GM19452 (cell line): ENCODE measurements at regions not wholly inside any gene's neighbourhood (a gene's known extent, or its start where the extent isn't known, plus 50 kb on each side); places are given as distances from the start of the nearest gene placed in this dataset.
"Not testable (repeated sequence)": the region's sequence is repeated elsewhere in the genome, so short reads cannot be mapped to it uniquely, and the experiment has no call there.

ENCODE experiments used
- ATAC-seq: cut with Tn5 transposase; IDR thresholded peaks from one replicate; pipeline ENCODE4 v1.9.1; 2021; ENCODE audit not compliant: unreplicated experiment

DNA sequence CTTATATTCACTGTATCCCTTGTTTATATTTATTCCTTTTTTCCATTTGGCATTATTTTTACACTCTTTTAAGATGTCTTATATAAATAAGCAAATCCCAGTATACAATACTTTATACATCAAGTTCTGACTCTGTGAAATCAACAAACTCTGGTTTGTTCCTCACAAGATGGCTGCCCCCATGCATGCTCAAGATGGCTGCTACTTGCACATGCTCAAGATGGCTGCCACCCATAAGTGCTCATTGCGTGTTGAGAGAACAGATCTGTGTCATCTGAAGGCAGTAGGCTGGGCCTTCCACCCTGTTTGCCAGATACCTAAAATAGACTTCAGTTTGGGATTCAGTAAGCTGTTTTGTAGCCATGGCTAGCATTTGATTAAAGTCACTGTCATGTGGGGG is 666.2 kb downstream of the TYW1 start:
- ATAC-seq = no peak

DNA sequence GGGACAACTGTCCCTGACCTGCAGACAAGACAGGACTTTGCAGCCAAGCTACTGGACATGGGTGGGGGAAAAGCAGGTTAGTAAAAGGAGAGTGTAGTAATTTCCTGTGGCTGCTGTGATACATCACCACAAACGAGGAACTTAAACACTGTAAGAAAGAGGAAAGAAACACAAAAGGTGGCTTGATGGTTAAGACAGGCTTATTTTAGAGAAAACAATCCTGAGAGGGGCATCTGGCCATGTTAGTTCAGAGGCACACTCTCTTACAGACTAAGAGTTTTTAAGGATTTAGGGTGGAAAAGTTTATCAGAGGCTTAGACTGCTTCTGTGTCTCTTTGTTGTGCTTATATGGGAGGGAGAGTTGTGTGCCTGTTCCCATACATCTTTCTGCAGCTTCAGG is 667.0 kb downstream of the TYW1 start:
- ATAC-seq = no peak

DNA sequence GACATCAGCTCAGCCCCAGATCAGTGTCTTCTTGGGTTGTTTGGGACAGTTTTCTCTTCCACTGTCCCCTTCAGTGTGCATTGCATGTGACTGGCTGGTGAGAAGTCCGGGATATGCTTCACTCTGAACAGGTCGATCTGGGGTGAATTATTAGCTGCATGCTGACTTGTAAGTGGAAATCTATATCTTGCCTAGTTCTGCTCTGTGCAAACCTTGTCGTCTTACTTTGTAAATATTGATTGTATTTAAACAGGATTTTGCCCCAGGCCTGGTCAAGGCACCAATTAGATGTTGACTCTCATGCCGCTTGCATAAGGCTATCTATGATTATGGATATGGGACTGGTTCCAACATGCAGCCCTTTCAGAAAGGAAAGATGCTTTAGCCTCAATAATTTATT is 669.7 kb downstream of the TYW1 start:
- ATAC-seq = not testable (repeated sequence)

DNA sequence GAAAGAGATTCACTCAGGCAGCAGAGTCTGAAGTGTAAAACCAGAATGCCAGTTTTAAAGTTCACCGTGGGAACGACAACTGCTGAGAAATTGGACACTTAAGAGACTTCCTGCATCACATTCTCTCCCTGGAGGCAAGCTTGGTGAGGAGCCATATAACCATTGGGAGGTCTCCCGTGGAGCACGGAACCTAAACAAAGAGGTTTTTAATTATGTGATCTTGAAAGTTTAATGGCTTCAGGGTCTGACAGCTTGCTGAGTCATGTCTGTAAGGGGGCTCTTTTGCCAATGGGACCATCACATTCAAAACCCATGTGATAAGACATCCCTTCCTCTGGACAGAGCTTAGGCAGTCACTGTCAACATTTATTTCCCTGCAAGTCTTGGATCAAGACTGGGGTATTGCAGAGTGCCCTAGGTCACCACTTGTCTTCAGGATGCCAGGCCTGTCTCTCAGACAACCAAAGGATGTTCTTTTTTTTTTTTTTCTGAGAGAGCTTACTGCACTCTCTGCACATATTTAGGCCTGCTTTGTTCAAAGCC is 674.4 kb downstream of the TYW1 start:
- no peak for ATAC-seq

DNA sequence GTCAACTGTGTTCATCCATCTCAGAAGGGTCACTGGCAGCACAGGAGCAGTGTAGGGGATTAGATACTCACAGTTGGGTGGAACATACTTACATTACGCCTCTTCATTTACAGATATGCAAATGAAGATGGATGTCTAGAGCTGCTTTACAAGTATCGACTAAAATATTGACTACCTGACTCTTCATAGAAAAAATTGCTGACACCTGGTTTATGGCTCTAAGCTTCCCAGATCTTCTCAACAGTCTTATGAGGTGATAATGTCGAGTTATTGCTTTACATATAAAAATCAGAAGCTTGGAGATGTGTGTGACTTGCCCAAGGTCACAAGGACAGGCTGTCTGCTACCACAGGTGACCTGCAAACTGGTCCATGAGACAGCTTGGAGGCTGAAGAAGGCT is 677.2 kb downstream of the TYW1 start:
- no peak for ATAC-seq

DNA sequence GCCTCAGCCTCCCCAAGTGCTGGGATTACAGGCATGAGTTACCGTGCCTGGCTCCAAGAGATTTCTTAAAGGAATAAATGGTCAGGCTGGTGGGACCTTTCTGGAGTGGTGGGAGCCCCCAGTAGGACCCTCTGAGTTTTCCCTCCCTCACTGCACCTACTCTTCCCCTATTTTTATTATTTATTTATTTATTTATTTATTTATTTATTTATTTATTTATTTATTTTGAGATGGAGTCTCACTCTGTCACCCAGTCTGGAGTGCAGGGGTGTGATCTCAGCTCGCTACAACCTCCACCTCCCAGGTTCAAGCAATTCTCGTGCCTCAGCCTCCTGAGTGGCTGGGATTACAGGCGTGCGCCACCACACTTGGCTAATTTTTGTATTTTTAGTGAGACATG is 678.2 kb downstream of the TYW1 start:
- ATAC-seq = not testable (repeated sequence)

DNA sequence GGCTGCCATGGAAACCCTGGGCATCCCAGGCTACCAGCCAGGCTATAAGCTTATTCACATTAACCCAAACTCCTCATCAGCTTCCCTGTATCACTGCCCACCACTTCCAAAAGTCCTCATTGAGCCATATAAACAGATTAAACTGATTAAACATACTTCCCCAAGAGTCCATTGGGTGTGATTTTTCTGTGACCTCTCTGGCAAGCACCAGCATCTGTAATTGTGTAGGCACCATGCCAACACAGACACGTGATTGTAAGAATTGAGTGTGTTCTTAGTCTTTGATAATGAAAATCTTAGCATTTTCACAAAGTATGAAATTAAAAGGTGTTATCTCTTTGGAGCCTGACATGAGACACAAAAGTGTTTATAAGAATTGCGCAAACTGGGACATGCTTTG is 679.3 kb downstream of the TYW1 start:
- no peak for ATAC-seq

DNA sequence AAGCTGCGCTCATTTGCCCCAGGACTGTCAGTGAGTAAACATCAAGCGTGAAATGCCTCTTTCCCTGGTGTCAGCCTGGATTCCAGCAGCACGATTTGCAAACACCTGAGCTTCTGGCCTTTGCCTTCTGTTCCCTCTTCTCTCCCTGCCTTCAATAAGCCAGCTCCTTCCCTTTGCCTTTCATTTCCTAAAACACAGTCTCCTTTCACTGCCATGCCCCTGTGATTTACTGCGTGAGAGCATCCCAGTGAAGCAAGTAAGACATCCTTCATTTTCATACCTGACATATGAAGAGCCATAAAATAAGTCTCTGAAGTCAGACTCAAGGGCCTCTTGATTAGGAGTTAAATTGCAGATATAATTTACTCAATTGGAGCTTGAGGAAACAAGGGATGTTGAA is 681.8 kb downstream of the TYW1 start:
- ATAC-seq = no peak

DNA sequence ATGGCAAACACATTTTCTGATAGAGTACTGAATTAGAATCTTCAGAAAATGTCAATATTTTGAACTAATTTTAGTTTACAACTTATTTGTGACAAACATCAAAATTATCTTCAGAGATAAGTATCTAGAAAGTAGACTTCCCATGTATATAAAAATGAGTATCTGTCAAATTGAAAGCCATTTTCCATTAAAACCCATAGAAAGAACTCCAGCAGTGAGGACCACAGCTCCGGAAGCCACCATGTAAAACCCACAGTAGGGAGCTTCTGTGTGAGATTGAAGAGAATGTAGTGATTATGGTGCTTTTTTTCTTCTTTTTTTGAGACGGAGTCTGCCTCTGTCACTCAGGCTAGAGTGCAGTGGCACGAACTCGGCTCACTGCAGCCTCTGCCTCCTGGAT is 687.0 kb downstream of the TYW1 start:
- ATAC-seq = no peak

DNA sequence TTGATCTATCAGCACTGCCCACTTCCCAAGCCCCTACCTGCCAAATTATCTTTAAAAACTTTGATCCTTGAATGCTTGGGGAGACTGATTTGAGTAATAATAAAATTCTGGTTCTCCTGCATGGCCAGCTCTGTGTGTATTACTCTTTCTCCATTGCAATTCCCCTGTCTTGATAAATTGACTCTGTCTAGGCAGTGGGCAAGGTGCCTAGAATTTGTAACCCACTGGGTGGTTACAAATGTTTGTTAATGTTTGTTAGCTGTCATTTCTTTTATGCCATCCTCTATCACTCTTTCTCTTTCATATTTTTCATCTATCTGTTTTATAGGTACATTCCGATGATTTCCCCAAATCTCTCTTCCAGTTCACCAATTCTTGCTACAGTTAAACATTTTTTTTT is 694.1 kb downstream of the TYW1 start:
- no peak for ATAC-seq

DNA sequence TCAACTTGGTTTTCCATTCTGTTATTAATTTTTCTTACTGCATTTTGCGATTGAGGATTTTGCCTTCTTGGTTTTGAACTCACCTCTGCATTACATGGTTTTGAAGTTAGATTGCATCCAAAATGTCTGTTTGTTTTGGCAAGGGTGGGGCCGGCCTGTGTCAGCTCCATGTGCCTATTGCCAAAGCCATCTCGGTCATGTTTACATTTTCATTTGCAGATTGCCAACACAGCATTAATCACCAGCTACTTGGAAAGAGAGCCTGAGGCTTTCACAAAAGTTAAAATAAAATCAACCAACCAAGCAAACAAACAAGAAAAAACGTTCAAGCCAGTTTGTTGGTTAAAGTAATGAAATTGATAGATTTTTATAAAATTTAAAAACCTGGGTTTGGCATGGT is 695.8 kb downstream of the TYW1 start:
- no peak for ATAC-seq

DNA sequence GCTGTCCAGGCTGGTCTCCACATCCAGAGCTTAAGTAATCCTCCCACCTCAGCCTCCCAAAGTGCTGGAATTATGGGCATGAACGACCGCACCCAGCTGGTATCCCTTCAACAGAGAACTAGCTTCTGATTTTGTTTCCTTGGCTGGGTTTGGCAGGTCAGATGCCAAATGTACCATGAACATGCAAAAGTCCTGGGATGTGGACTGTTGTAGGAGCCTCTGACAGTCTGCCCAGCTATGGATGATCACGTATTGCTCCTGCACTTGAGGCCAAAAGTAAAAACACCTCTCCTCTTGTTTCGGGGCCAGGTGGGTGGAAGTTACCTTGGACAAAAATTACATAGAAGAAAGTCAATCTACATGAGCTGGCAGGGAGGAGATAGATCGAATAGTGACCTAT is 699.5 kb downstream of the TYW1 start:
- ATAC-seq = no peak

DNA sequence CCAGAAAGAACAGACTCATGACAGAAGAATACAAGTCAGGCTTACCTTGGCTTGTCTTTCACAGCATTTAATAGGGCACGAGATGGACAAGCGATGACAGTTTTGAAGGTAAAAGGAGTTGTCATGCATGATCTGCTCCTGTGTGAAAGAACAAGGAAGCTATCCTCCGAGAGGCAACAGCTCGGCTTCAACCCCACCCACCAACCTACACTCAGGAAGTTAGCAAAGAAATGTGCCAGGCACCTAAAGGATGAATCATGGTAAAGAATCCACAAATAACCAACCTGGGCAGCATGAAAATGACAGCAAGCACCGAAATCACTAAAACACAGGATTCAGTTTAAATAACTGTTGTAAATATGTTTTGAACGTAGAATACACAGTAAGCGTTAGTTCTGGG is 700.2 kb downstream of the TYW1 start:
- ATAC-seq = no peak

DNA sequence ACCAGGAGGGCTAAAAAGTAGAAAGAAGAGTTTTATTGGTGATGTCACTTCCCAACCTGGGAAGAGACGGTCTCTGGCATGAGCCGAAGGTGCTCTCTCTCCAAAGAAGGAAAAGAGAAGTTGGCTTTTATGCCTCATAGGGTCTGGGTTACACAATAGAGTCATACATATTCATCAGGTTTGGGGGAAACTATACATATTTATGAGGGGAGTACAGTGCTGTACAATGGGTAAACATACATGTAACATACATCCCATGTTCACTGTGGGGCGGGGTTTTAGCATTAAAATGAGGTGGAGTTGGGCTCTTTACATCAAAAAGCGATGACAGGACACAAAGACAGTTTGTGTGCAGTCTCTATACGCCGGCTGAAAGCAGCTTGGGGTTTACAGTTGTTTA is 701.7 kb downstream of the TYW1 start:
- no peak for ATAC-seq

DNA sequence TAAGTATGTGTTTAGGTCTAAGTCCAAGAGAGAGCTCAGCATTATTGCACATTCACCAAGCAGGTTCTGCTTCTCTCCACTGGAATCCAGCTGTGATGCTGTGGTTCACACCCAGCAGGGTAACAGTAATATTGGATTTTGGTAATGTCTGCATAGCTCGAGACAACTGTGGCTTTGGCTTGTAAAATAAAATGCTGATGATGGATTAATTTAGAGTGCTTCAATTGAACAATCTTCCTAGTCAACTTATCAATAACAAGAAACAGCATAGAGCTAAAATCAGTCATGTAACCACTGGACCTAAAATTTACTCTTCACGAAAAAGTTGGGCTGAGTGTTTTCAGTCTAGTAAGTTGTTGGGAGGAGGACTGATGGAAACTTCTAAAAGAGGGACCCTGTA is 709.2 kb downstream of the TYW1 start:
- ATAC-seq = no peak

DNA sequence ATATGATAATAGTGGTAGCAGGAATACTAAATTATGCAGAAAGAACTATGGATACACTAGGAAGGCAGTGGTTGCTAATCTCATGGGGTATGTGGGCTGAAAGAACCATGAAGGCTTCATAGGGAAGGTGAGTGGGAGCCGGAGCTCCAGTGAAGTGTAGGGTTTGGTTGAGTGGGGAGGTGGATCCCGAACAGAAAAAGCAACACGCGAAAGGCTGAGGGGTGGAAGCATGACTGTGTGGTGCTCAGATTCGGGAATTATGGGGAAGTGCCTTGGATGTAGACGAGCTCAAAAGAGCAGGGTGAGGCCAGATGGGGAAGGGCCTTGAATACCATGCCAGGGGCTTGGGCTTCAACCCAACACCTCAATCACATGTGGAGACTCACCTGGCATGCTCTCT is 715.1 kb downstream of the TYW1 start:
- no peak for ATAC-seq

DNA sequence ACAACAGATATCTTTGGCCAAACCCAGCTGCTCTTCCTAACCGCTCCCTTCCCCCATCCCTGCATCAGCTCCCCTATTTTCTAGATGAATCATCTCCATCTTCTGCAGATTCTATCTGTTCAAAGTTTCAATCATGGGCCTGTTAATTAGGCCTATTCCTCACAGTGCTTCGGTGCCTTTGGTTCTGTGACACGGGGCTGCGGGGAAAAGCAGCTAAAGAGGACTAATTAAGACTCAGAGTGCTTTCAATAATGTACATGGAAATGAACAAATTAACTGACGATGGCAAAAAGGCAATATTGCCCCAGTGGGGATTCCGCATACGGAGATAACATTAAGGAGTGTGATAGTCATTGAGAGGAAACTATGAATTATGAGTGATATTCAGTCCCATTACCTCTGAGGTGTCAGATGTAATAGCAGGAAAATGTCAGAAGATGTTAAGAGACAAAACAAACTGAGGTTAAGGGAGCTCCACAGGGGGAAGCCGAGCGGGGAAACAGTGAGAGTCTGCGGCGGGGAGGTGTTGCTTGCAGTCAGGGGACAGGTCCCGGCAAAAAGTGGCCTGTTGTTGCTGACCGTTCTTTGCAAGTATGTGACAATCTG is 716.9 kb downstream of the TYW1 start:
- ATAC-seq = no peak

DNA sequence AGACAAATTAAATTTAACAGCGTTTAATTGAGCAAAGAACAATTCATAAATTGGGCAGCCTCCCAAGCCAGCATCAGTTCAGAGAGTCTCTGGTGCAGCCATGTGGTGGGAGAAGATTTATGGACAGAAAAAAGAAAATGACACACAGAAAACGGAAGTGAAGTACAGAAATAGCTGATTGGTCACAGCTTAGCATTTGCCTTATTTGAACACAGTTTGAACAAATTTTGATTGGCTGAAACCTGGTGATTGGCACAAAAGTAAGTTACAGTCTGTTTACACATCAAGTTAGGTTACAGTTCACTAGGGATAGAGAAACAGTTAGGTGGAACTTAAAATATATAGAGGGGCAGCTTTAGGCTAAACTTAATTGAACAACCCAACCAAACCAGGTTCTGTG is 720.1 kb downstream of the TYW1 start:
- no peak for ATAC-seq

DNA sequence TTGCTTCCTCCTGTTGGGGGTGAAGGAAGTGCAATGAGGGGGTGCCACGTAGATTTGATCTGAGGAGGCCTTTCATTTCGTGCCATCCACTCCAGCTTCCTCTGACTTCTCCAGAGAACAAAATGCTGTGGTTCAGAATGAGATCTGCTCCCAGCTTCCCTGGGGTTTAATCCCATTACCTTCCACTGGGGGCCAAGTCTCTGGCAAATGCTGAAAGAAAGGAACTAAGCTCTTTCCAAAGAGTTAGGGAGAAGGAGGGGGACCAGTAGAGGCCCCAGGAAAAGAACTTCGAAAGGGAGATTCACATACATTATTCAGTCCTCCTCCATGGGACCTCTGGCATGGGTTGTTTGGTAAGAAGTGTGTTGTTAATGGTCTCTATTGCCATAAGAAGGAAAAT is 727.0 kb downstream of the TYW1 start:
- no peak for ATAC-seq

DNA sequence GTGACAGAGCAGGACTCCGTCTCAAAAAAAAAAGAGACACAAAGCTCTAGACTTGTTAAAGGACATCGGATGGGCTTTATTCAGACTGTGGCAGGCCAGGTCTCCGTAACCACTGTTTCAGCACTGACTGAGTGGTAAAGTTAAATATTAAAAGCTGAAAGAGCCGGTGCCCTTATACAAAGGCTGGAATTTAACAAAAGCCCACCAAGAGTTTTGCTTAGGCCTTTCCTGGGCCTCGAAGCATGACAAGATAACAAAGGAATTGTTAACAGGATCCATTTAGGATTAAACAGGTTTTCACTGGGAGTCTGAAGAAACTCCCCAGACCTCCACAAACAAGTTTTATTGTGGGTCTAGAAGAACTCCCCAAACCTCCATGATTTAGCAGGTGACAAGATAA is 727.8 kb downstream of the TYW1 start:
- no peak for ATAC-seq

DNA sequence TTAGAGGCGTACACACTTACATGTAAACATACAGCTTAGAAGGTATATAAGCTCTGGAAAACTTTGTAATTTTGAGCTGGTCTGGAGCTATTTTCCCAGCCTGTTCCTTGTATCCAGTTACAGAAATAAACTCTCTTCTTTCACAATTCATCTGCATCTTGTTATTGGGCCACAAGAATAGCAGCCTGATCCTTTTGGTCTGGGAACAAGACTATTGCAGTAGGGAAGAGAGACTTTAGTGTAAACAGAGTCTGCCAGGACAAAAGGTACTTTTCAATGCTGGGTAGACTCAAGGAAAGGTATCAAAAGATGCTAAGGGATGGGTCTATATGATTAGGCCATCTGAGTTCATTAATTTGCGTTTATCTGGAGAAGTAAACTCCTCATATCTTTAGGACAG is 728.3 kb downstream of the TYW1 start:
- ATAC-seq = no peak

DNA sequence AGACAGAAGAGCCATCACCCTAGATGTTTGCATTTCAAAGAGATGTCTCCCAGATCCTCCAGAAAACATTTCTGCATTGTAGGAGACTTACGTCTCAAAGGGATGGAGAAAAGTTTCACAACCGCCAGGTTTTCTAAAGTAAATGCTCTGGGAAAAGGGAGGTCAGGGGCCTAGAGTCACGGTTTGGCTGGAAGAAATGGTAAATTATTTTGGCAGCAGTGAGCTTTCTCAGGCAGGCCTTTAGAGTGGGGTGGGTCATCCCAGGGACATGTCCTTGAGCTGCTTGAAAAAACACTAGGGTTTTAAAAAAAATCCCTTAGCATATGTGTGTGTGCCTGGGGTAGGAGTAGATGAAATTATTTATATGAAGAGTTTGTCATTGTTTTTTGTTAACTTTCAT is 728.8 kb downstream of the TYW1 start:
- ATAC-seq = no peak

DNA sequence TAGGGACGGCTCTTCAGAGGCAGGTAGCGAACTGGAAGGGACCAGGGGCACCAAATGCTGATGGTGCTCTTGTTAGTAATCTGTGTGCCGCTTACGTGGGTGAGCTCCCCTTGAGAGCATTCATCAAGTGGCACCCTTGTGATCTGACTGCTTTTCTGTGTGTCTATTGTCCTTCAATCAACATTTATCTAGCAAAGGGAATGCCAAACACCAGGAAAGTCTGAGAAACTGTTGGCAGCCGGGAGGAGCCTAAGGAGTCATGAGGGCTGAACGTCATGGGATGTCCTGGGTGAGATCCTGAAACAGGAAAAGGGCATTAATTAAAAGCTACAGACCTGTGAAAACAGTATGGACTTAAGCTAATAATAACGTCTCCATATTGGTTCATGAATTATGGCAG is 733.1 kb downstream of the TYW1 start:
- no peak for ATAC-seq

DNA sequence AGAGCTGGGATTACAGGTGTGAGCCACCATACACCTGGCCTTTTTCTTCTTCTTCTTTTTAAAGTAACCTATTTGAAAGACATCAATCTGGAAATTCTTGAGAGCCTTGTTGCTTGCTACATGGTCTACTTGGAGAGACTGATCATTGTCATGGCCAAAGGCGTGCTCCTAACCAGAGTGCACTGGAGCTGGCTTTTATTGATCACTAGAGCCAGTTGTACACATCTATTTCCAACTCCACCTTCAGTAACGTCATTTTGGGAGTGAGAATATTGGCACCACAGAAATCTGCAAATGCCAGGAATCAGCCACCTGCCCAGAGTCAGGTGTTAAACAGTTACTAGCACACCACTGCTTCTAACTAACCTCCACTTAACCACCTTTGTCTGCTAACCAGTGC is 735.1 kb downstream of the TYW1 start:
- ATAC-seq = no peak
